Keratinocyte (primary cell): ENCODE measurements at regions not wholly inside any gene's neighbourhood (a gene's known extent, or its start where the extent isn't known, plus 50 kb on each side); places are given as distances from the start of the nearest gene placed in this dataset.

Experiments
- EZH2 ChIP-seq: IDR thresholded peaks from one replicate; pipeline ENCODE4 v1.6.1; 2012; ENCODE audit warnings: inconsistent platforms, mild to moderate bottlenecking, low read length, moderate library complexity
- TF ChIP-seq, protein P1 (sequence below), 3 experiments: IDR thresholded peaks in 1 of 3; conservative IDR thresholded peaks in 1 of 3; optimal IDR thresholded peaks in 1 of 3; 2 replicates in 2 of 3; 3 replicates in 1 of 3; pipeline versions ENCODE3 to v1.5.1; 2011; ENCODE audit warnings: low read length in 3 of 3, mild to moderate bottlenecking in 3 of 3, moderate library complexity in 2 of 3, control low read depth in 1 of 3, inconsistent platforms in 1 of 3; ENCODE audit not compliant: insufficient read depth in 2 of 3; ENCODE audit errors: extremely low read depth in 1 of 3

DNA sequence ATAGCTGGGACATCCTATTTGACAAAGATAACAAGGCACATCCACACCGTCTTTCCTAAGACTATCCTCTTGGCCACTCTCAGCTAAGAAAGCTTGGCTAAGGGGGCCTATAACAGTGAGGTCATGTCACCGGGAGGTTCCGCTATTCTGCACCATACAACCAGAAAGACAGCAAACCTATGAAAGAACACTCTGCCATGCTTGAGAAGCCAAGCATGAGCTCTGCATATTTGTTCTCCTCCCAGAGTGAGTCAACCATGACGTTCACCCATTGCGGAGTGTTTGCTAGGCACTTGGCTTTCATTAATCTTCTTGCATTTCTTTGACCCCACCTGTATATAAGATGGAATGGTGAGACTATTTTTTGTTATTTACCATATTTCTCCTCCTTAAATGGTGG, 141.2 kb downstream of the GMNC start:
- TF ChIP-seq, protein P1, sequence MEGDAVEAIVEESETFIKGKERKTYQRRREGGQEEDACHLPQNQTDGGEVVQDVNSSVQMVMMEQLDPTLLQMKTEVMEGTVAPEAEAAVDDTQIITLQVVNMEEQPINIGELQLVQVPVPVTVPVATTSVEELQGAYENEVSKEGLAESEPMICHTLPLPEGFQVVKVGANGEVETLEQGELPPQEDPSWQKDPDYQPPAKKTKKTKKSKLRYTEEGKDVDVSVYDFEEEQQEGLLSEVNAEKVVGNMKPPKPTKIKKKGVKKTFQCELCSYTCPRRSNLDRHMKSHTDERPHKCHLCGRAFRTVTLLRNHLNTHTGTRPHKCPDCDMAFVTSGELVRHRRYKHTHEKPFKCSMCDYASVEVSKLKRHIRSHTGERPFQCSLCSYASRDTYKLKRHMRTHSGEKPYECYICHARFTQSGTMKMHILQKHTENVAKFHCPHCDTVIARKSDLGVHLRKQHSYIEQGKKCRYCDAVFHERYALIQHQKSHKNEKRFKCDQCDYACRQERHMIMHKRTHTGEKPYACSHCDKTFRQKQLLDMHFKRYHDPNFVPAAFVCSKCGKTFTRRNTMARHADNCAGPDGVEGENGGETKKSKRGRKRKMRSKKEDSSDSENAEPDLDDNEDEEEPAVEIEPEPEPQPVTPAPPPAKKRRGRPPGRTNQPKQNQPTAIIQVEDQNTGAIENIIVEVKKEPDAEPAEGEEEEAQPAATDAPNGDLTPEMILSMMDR (optimal IDR thresholded peaks at IDR 0.05 in 1 of 3, IDR thresholded peaks at IDR 0.05 in 1 of 3, conservative IDR thresholded peaks at IDR 0.05 in 1 of 3; ENCODE audit: extremely low read depth in 1 of 3, insufficient read depth in 2 of 3, low read length in 3 of 3): no peak
- no peak for TF ChIP-seq EZH2
